ENCODE measurements at regions not wholly inside any gene's neighbourhood (a gene's known extent, or its start where the extent isn't known, plus 50 kb on each side); places are given as distances from the start of the nearest gene placed in this dataset.

- TF ChIP-seq POLR2AphosphoS5 (IDR thresholded peaks at IDR 0.05), result no peak
- no peak for TF ChIP-seq CTCF (IDR thresholded peaks at IDR 0.05)
- no peak for TF ChIP-seq POLR2A (IDR thresholded peaks at IDR 0.05; ENCODE audit: low read depth)
Observed at GRCh38 chr2:6474161-6475140, 391.3 kb downstream of the CMPK2 start.
